C4-2B (cell line): ENCODE measurements at regions not wholly inside any gene's neighbourhood (a gene's known extent, or its start where the extent isn't known, plus 50 kb on each side); places are given as distances from the start of the nearest gene placed in this dataset.

Experiments
- H3K27ac ChIP-seq: fragments of 450-650 bp; 2 replicates; pipeline ENCODE4 v1.5.1; 2017
- CTCF ChIP-seq: fragments of 450-650 bp; conservative IDR thresholded peaks from 2 replicates; pipeline ENCODE4 v1.5.1; 2017; ENCODE audit warnings: mild to moderate bottlenecking
- ZFX ChIP-seq: fragments of 450-650 bp; IDR thresholded peaks from 2 replicates; pipeline ENCODE4 v1.6.1; 2017

GRCh38 chr11:70603114-70603755, 204.9 kb downstream of the CTTN start:
- no peak for TF ChIP-seq CTCF
- TF ChIP-seq ZFX = no peak

DNA sequence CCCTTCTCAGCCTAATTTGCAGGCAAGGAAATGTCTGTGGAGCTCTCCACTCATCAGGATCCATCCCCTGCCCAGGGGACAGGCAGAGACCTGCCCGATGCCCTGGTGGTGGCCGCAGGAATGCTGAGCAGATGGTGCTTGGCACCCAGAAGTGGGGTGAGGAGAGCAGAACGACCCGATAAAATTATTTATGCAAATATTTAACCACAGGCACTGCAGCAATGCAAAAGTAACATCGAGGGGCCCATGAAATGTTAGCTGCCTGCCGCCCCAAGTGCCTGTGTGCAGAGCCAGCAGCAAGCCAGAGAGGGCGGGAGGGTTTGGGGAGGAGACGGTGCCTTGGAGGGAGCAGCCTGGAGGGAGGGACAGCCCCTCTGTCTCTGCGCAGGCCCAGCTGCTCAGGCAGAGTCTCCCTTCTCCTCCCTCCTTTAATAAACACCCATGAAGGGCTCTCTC, 205.5 kb downstream of the CTTN start:
- TF ChIP-seq CTCF (no peak), ZFX (no peak)
- no peak overlapping the region for H3K27ac ChIP-seq

More at GRCh38 chr11:70603114-70603755, 204.9 kb downstream of the CTTN start:
- H3K27ac ChIP-seq = no peak overlapping the region

- no peak for TF ChIP-seq ZFX
- TF ChIP-seq CTCF = no peak
- H3K27ac ChIP-seq = no peak overlapping the region
Measured at GRCh38 chr11:70604221-70604620, 205.9 kb downstream of the CTTN start.

- no peak for TF ChIP-seq CTCF
- no peak for TF ChIP-seq ZFX
- no peak overlapping the region for H3K27ac ChIP-seq
Measured at GRCh38 chr11:70604630-70605467, 206.5 kb downstream of the CTTN start.

DNA sequence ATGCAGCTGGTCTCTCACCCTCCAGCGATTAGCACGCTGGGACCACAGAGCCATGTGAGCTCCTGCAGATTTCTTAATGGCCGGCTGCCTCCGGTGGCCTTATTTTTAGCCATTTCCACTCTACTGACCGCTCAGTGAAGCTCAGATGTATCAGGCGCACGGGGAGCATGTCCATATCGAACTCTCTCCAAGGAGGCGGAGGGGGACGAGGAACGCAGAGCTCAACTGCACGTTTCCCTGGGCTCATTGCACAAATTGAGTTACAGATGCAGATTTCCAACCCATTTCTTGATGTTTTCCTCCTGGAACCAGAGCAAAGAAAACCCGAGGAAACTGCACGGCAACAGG, 207.1 kb downstream of the CTTN start:
- TF ChIP-seq CTCF (no peak), ZFX (no peak)
- H3K27ac ChIP-seq = no peak overlapping the region

- no peak overlapping the region for H3K27ac ChIP-seq
- TF ChIP-seq ZFX (no peak), CTCF (no peak)
Measured at GRCh38 chr11:70605846-70606245, 207.5 kb downstream of the CTTN start.

GRCh38 chr11:70606248-70606950, 208.1 kb downstream of the CTTN start:
- no peak overlapping the region for H3K27ac ChIP-seq
- TF ChIP-seq ZFX = no peak
- no peak for TF ChIP-seq CTCF
